ENCODE measurements at regions not wholly inside any gene's neighbourhood (a gene's known extent, or its start where the extent isn't known, plus 50 kb on each side); places are given as distances from the start of the nearest gene placed in this dataset.
"Not testable (repeated sequence)": the region's sequence is repeated elsewhere in the genome, so short reads cannot be mapped to it uniquely, and the experiment has no call there.

- not testable (repeated sequence) for TF ChIP-seq CTCF (IDR thresholded peaks at IDR 0.05); POLR2AphosphoS5 (IDR thresholded peaks at IDR 0.05; ENCODE audit: insufficient read depth in 1 of 2, low read depth in 1 of 2); POLR2A (IDR thresholded peaks at IDR 0.05)
Observed at GRCh38 chr2:87409601-87410000, 338.3 kb upstream of the PLGLB2 start.
